OCI-LY7 (cell line): ENCODE measurements at regions not wholly inside any gene's neighbourhood (a gene's known extent, or its start where the extent isn't known, plus 50 kb on each side); places are given as distances from the start of the nearest gene placed in this dataset.

Experiments
- EZH2phosphoT487 ChIP-seq: fragments of 200-600 bp; sonication (generic); IDR thresholded peaks from 2 replicates; pipeline ENCODE4 v1.6.1; 2018; ENCODE audit warnings: low read depth, borderline replicate concordance, mild to moderate bottlenecking, mixed run types, antibody characterized with exemption, low read length, moderate library complexity, mixed read lengths
- TF ChIP-seq, protein P1 (sequence below): fragments of 200-600 bp; sonication (generic); conservative IDR thresholded peaks from 2 replicates; pipeline ENCODE4 v1.5.1; 2014; ENCODE audit warnings: mild to moderate bottlenecking, antibody characterized with exemption, low read length, moderate library complexity, mixed read lengths

DNA sequence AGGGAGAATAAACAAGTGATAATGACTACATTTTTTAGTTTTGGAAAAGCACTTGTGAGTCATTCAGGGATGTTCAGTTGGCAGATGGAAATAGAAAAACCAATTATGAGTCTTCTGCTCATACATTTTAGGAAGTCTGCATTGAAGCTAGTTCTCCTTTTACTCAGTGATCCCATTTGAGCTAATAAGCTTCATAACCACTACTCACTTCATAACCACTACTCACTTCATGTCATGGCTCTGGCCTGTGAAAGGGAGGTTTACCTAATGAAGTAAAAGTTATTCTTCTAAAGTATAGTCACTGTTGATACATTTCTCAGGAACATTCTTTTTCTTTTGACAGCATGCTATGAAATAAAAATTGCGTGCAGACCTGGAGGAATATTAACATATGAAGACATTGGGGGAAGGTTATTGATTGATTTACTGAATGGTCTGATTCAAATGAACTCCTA, 948.7 kb downstream of the TSN start:
- TF ChIP-seq, protein P1, sequence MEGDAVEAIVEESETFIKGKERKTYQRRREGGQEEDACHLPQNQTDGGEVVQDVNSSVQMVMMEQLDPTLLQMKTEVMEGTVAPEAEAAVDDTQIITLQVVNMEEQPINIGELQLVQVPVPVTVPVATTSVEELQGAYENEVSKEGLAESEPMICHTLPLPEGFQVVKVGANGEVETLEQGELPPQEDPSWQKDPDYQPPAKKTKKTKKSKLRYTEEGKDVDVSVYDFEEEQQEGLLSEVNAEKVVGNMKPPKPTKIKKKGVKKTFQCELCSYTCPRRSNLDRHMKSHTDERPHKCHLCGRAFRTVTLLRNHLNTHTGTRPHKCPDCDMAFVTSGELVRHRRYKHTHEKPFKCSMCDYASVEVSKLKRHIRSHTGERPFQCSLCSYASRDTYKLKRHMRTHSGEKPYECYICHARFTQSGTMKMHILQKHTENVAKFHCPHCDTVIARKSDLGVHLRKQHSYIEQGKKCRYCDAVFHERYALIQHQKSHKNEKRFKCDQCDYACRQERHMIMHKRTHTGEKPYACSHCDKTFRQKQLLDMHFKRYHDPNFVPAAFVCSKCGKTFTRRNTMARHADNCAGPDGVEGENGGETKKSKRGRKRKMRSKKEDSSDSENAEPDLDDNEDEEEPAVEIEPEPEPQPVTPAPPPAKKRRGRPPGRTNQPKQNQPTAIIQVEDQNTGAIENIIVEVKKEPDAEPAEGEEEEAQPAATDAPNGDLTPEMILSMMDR, result no peak
- TF ChIP-seq EZH2phosphoT487, result no peak
